ENCODE measurements at regions not wholly inside any gene's neighbourhood (a gene's known extent, or its start where the extent isn't known, plus 50 kb on each side); places are given as distances from the start of the nearest gene placed in this dataset.

GRCh38 chr5:35477911-35478310 is 139.8 kb upstream of the SPEF2 start:
- H3K36me3 ChIP-seq (ENCODE audit: control insufficient read depth in 1 of 2, insufficient read depth in 2 of 2, low read length in 2 of 2), result no peaks in the 10 kb centered on the region
- H3K27ac ChIP-seq (ENCODE audit: low read length), result no peak overlapping the region
- no peak overlapping the region for H3K4me3 ChIP-seq (ENCODE audit: low read depth in 1 of 2, low read length in 2 of 2)
- H3K4me1 ChIP-seq (ENCODE audit: control insufficient read depth in 1 of 2, insufficient read depth in 2 of 2, low read length in 2 of 2), result no peaks in the 10 kb centered on the region
- H3K27me3 ChIP-seq (ENCODE audit: low read depth, low read length), result no peaks in the 10 kb centered on the region
- no peaks in the 10 kb centered on the region for H3K9me3 ChIP-seq (ENCODE audit: control insufficient read depth in 1 of 2, low read length in 2 of 2)

- H3K4me3 ChIP-seq (ENCODE audit: low read depth in 1 of 2, low read length in 2 of 2), result no peak overlapping the region
- no peaks in the 10 kb centered on the region for H3K27me3 ChIP-seq (ENCODE audit: low read depth, low read length)
- H3K9me3 ChIP-seq (ENCODE audit: control insufficient read depth in 1 of 2, low read length in 2 of 2), result no peaks in the 10 kb centered on the region
- no peaks in the 10 kb centered on the region for H3K36me3 ChIP-seq (ENCODE audit: control insufficient read depth in 1 of 2, insufficient read depth in 2 of 2, low read length in 2 of 2)
- H3K27ac ChIP-seq (ENCODE audit: low read length), result no peak overlapping the region
- no peaks in the 10 kb centered on the region for H3K4me1 ChIP-seq (ENCODE audit: control insufficient read depth in 1 of 2, insufficient read depth in 2 of 2, low read length in 2 of 2)
Observed at GRCh38 chr5:35477321-35477720, 140.3 kb upstream of the SPEF2 start.

- Histone ChIP-seq H3K27me3 (ENCODE audit: low read depth, low read length) (no peaks in the 10 kb centered on the region), H3K36me3 (ENCODE audit: control insufficient read depth in 1 of 2, insufficient read depth in 2 of 2, low read length in 2 of 2) (no peaks in the 10 kb centered on the region), H3K4me3 (ENCODE audit: low read depth in 1 of 2, low read length in 2 of 2) (no peak overlapping the region), H3K4me1 (ENCODE audit: control insufficient read depth in 1 of 2, insufficient read depth in 2 of 2, low read length in 2 of 2) (no peaks in the 10 kb centered on the region), H3K27ac (ENCODE audit: low read length) (no peak overlapping the region), H3K9me3 (ENCODE audit: control insufficient read depth in 1 of 2, low read length in 2 of 2) (no peaks in the 10 kb centered on the region)
Observed at GRCh38 chr5:35476797-35477196, 140.9 kb upstream of the SPEF2 start.

- no peak overlapping the region for H3K4me3 ChIP-seq (ENCODE audit: low read depth in 1 of 2, low read length in 2 of 2)
- H3K9me3 ChIP-seq (ENCODE audit: control insufficient read depth in 1 of 2, low read length in 2 of 2), result no peaks in the 10 kb centered on the region
- no peaks in the 10 kb centered on the region for H3K4me1 ChIP-seq (ENCODE audit: control insufficient read depth in 1 of 2, insufficient read depth in 2 of 2, low read length in 2 of 2)
- H3K27me3 ChIP-seq (ENCODE audit: low read depth, low read length), result no peaks in the 10 kb centered on the region
- H3K27ac ChIP-seq (ENCODE audit: low read length), result no peak overlapping the region
- no peaks in the 10 kb centered on the region for H3K36me3 ChIP-seq (ENCODE audit: control insufficient read depth in 1 of 2, insufficient read depth in 2 of 2, low read length in 2 of 2)
Observed at GRCh38 chr5:35476036-35476435, 141.6 kb upstream of the SPEF2 start.

- Histone ChIP-seq H3K4me1 (ENCODE audit: control insufficient read depth in 1 of 2, insufficient read depth in 2 of 2, low read length in 2 of 2) (no peaks in the 10 kb centered on the region), H3K27ac (ENCODE audit: low read length) (no peak overlapping the region), H3K36me3 (ENCODE audit: control insufficient read depth in 1 of 2, insufficient read depth in 2 of 2, low read length in 2 of 2) (no peaks in the 10 kb centered on the region), H3K4me3 (ENCODE audit: low read depth in 1 of 2, low read length in 2 of 2) (no peak overlapping the region), H3K27me3 (ENCODE audit: low read depth, low read length) (no peaks in the 10 kb centered on the region), H3K9me3 (ENCODE audit: control insufficient read depth in 1 of 2, low read length in 2 of 2) (no peaks in the 10 kb centered on the region)
Observed at GRCh38 chr5:35473589-35473988, 144.1 kb upstream of the SPEF2 start.

GRCh38 chr5:35470866-35471265 is 146.8 kb upstream of the SPEF2 start:
- H3K4me3 ChIP-seq (ENCODE audit: low read depth in 1 of 2, low read length in 2 of 2), result no peak overlapping the region
- H3K27ac ChIP-seq (ENCODE audit: low read length), result no peak overlapping the region
- H3K27me3 ChIP-seq (ENCODE audit: low read depth, low read length), result no peaks in the 10 kb centered on the region
- H3K4me1 ChIP-seq (ENCODE audit: control insufficient read depth in 1 of 2, insufficient read depth in 2 of 2, low read length in 2 of 2), result no peaks in the 10 kb centered on the region
- H3K36me3 ChIP-seq (ENCODE audit: control insufficient read depth in 1 of 2, insufficient read depth in 2 of 2, low read length in 2 of 2), result no peaks in the 10 kb centered on the region
- no peaks in the 10 kb centered on the region for H3K9me3 ChIP-seq (ENCODE audit: control insufficient read depth in 1 of 2, low read length in 2 of 2)

- Histone ChIP-seq H3K27me3 (ENCODE audit: low read depth, low read length) (no peaks in the 10 kb centered on the region), H3K36me3 (ENCODE audit: control insufficient read depth in 1 of 2, insufficient read depth in 2 of 2, low read length in 2 of 2) (no peaks in the 10 kb centered on the region), H3K9me3 (ENCODE audit: control insufficient read depth in 1 of 2, low read length in 2 of 2) (no peaks in the 10 kb centered on the region), H3K4me3 (ENCODE audit: low read depth in 1 of 2, low read length in 2 of 2) (no peak overlapping the region), H3K4me1 (ENCODE audit: control insufficient read depth in 1 of 2, insufficient read depth in 2 of 2, low read length in 2 of 2) (no peaks in the 10 kb centered on the region), H3K27ac (ENCODE audit: low read length) (no peak overlapping the region)
Observed at GRCh38 chr5:35468811-35469210, 148.9 kb upstream of the SPEF2 start.

GRCh38 chr5:35466746-35467145 is 150.9 kb upstream of the SPEF2 start:
- H3K36me3 ChIP-seq (ENCODE audit: control insufficient read depth in 1 of 2, insufficient read depth in 2 of 2, low read length in 2 of 2), result no peaks in the 10 kb centered on the region
- no peaks in the 10 kb centered on the region for H3K9me3 ChIP-seq (ENCODE audit: control insufficient read depth in 1 of 2, low read length in 2 of 2)
- no peak overlapping the region for H3K27ac ChIP-seq (ENCODE audit: low read length)
- no peak overlapping the region for H3K4me3 ChIP-seq (ENCODE audit: low read depth in 1 of 2, low read length in 2 of 2)
- H3K27me3 ChIP-seq (ENCODE audit: low read depth, low read length), result no peaks in the 10 kb centered on the region
- H3K4me1 ChIP-seq (ENCODE audit: control insufficient read depth in 1 of 2, insufficient read depth in 2 of 2, low read length in 2 of 2), result no peaks in the 10 kb centered on the region

GRCh38 chr5:35464757-35465156 is 152.9 kb upstream of the SPEF2 start:
- H3K27ac ChIP-seq (ENCODE audit: low read length), result no peak overlapping the region

GRCh38 chr5:35461530-35461929 is 156.1 kb upstream of the SPEF2 start:
- Histone ChIP-seq H3K4me3 (ENCODE audit: low read depth in 1 of 2, low read length in 2 of 2) (no peak overlapping the region), H3K9me3 (ENCODE audit: control insufficient read depth in 1 of 2, low read length in 2 of 2) (peaks cover 0 to 6% of the 10 kb centered on the region in 2 donors), H3K4me1 (ENCODE audit: control insufficient read depth in 1 of 2, insufficient read depth in 2 of 2, low read length in 2 of 2) (no peaks in the 10 kb centered on the region), H3K27ac (ENCODE audit: low read length) (no peak overlapping the region), H3K27me3 (ENCODE audit: low read depth, low read length) (no peaks in the 10 kb centered on the region), H3K36me3 (ENCODE audit: control insufficient read depth in 1 of 2, insufficient read depth in 2 of 2, low read length in 2 of 2) (no peaks in the 10 kb centered on the region)

More at GRCh38 chr5:35464757-35465156, 152.9 kb upstream of the SPEF2 start:
- Histone ChIP-seq H3K27me3 (ENCODE audit: low read depth, low read length) (no peaks in the 10 kb centered on the region), H3K4me3 (ENCODE audit: low read depth in 1 of 2, low read length in 2 of 2) (no peak overlapping the region), H3K9me3 (ENCODE audit: control insufficient read depth in 1 of 2, low read length in 2 of 2) (no peaks in the 10 kb centered on the region), H3K36me3 (ENCODE audit: control insufficient read depth in 1 of 2, insufficient read depth in 2 of 2, low read length in 2 of 2) (no peaks in the 10 kb centered on the region), H3K4me1 (ENCODE audit: control insufficient read depth in 1 of 2, insufficient read depth in 2 of 2, low read length in 2 of 2) (no peaks in the 10 kb centered on the region)

- Histone ChIP-seq H3K27ac (ENCODE audit: low read length) (no peak overlapping the region), H3K36me3 (ENCODE audit: control insufficient read depth in 1 of 2, insufficient read depth in 2 of 2, low read length in 2 of 2) (no peaks in the 10 kb centered on the region), H3K4me3 (ENCODE audit: low read depth in 1 of 2, low read length in 2 of 2) (no peak overlapping the region), H3K27me3 (ENCODE audit: low read depth, low read length) (no peaks in the 10 kb centered on the region), H3K4me1 (ENCODE audit: control insufficient read depth in 1 of 2, insufficient read depth in 2 of 2, low read length in 2 of 2) (no peaks in the 10 kb centered on the region), H3K9me3 (ENCODE audit: control insufficient read depth in 1 of 2, low read length in 2 of 2) (peaks cover 0 to 6% of the 10 kb centered on the region in 2 donors)
Observed at GRCh38 chr5:35458824-35459207, 158.8 kb upstream of the SPEF2 start.

- no peaks in the 10 kb centered on the region for H3K4me1 ChIP-seq (ENCODE audit: control insufficient read depth in 1 of 2, insufficient read depth in 2 of 2, low read length in 2 of 2)
- H3K9me3 ChIP-seq (ENCODE audit: control insufficient read depth in 1 of 2, low read length in 2 of 2), result peaks cover 0 to 6% of the 10 kb centered on the region in 2 donors
- H3K36me3 ChIP-seq (ENCODE audit: control insufficient read depth in 1 of 2, insufficient read depth in 2 of 2, low read length in 2 of 2), result no peaks in the 10 kb centered on the region
- H3K27ac ChIP-seq (ENCODE audit: low read length), result no peak overlapping the region
- no peak overlapping the region for H3K4me3 ChIP-seq (ENCODE audit: low read depth in 1 of 2, low read length in 2 of 2)
- no peaks in the 10 kb centered on the region for H3K27me3 ChIP-seq (ENCODE audit: low read depth, low read length)
Observed at GRCh38 chr5:35457912-35458823, 159.5 kb upstream of the SPEF2 start.

Measured in muscle layer of duodenum (tissue), 2 donors.